ENCODE measurements at regions not wholly inside any gene's neighbourhood (a gene's known extent, or its start where the extent isn't known, plus 50 kb on each side); places are given as distances from the start of the nearest gene placed in this dataset.

GRCh38 chr2:182628916-182629315 is 87.1 kb upstream of the DNAJC10 start:
- TF ChIP-seq POLR2A (IDR thresholded peaks at IDR 0.05; ENCODE audit: low read depth, low read length) (no peak), TAF1 (IDR thresholded peaks at IDR 0.05; ENCODE audit: borderline replicate concordance, low read depth, low read length) (no peak), POLR2AphosphoS5 (IDR thresholded peaks at IDR 0.05; ENCODE audit: low read depth, low read length) (no peak)

Measured in GM12892 (cell line).